Tibial artery (tissue), 4 donors: ENCODE measurements at regions not wholly inside any gene's neighbourhood (a gene's known extent, or its start where the extent isn't known, plus 50 kb on each side); places are given as distances from the start of the nearest gene placed in this dataset.
A peak's percentile ranks its signal among the peaks of the same experiment; 100 is the strongest.

Source experiments
- DNase-seq, 2 donors: peaks; one replicate each; pipeline ENCODE4 v3.0.0-alpha.2; 2019
- H3K27ac ChIP-seq, 2 donors: fragments of 200-600 bp; sonication (generic) in 1 of 2; 1 replicate in 1 of 2; 2 replicates in 1 of 2; pipeline ENCODE4 v1.5.1; 2018 to 2019; ENCODE audit warnings: mild to moderate bottlenecking in 1 of 2
- H3K27me3 ChIP-seq, 2 donors: fragments of 200-600 bp; sonication (generic) in 1 of 2; one replicate each; pipeline versions ENCODE4 v1.5.1 to v1.6.0; 2016 to 2019
- H3K36me3 ChIP-seq, 3 donors: fragments of 200-600 bp; sonication (generic) in 2 of 3; one replicate each; pipeline ENCODE4 v1.5.1; 2016 to 2019; ENCODE audit warnings: mild to moderate bottlenecking in 2 of 3
- H3K4me1 ChIP-seq, 4 donors: fragments of 200-600 bp; sonication (generic) in 2 of 4; 1 replicate in 3 of 4; 2 replicates in 1 of 4; pipeline ENCODE4 v1.5.1; 2016 to 2019
- H3K4me3 ChIP-seq, 2 donors: fragments of 200-600 bp; sonication (generic) in 1 of 2; 1 replicate in 1 of 2; 2 replicates in 1 of 2; pipeline ENCODE4 v1.5.1; 2018 to 2019; ENCODE audit warnings: mild to moderate bottlenecking in 2 of 2
- H3K9me3 ChIP-seq, 3 donors: fragments of 200-600 bp; sonication (generic) in 1 of 3; one replicate each; pipeline ENCODE4 v1.5.1; 2016 to 2019
- CTCF ChIP-seq, 2 experiments: fragments of 200-600 bp in 1 of 2; fragments of 450-650 bp in 1 of 2; IDR thresholded peaks; one replicate each; pipeline ENCODE4 v1.5.1; 2017 to 2019; ENCODE audit warnings: antibody characterized with exemption in 2 of 2, mild to moderate bottlenecking in 1 of 2, moderate library complexity in 1 of 2
- intact Hi-C: fragments of 100-400 bp; cut with DNase I; formaldehyde crosslinking; loops from one replicate; pipeline ENCODE4 v1.15.0; 2023; ENCODE audit warnings: low total_unique reads

- intact Hi-C loops: loop anchor here (5.0 to 10.0 kb wide), 3 partner anchors 192 to 399 kb away; partner anchors contain the start of gene MBNL1
- no peaks in the 10 kb centered on the region for H3K9me3 ChIP-seq
- peaks cover 0 to 46% (median 5%) of the 10 kb centered on the region in 4 donors for H3K4me1 ChIP-seq
- H3K27ac ChIP-seq: peak overlapping the region; percentile 38 to 48
- peak; percentile 7 to 22 for TF ChIP-seq CTCF (IDR thresholded peaks at IDR 0.05)
- H3K36me3 ChIP-seq: no peaks in the 10 kb centered on the region
- no peaks in the 10 kb centered on the region for H3K27me3 ChIP-seq
- DNase-seq: no peak
- H3K4me3 ChIP-seq: peak overlapping the region in 1 of 2 donors; percentile 7
These were observed 195.5 kb upstream of the MBNL1 start for GRCh38 chr3:152073267-152073666.

GRCh38 chr3:152076148-152076547, 192.6 kb upstream of the MBNL1 start:
- Histone ChIP-seq H3K36me3 (no peaks in the 10 kb centered on the region), H3K4me1 (peaks cover 0 to 70% (median 9%) of the 10 kb centered on the region in 4 donors), H3K27ac (peak overlapping the region; percentile 46 to 58), H3K4me3 (no peak overlapping the region), H3K27me3 (no peaks in the 10 kb centered on the region), H3K9me3 (no peaks in the 10 kb centered on the region)
- TF ChIP-seq CTCF (IDR thresholded peaks at IDR 0.05): no peak
- intact Hi-C loops: loop anchor here (10.0 kb wide), 2 partner anchors 189 to 369 kb away; partner anchors contain the start of gene MBNL1
- DNase-seq: no peak

- peak overlapping the region; percentile 23 to 46 for H3K27ac ChIP-seq
These were observed 188.7 kb upstream of the MBNL1 start for GRCh38 chr3:152079980-152080379.

GRCh38 chr3:152083135-152083534, 185.6 kb upstream of the MBNL1 start:
- no peaks in the 10 kb centered on the region for H3K36me3 ChIP-seq
- H3K4me3 ChIP-seq: no peak overlapping the region
- TF ChIP-seq CTCF (IDR thresholded peaks at IDR 0.05): no peak
- no peak for DNase-seq
- no peaks in the 10 kb centered on the region for H3K9me3 ChIP-seq
- no peaks in the 10 kb centered on the region for H3K27me3 ChIP-seq
- H3K4me1 ChIP-seq: peaks cover 0 to 58% (median 11%) of the 10 kb centered on the region in 4 donors
- intact Hi-C loops: no loop called here
- H3K27ac ChIP-seq: peak overlapping the region in 1 of 2 donors; percentile 73

More at GRCh38 chr3:152079980-152080379, 188.7 kb upstream of the MBNL1 start:
- peaks cover 0 to 60% (median 7%) of the 10 kb centered on the region in 4 donors for H3K4me1 ChIP-seq
- no peak for TF ChIP-seq CTCF (IDR thresholded peaks at IDR 0.05)
- H3K4me3 ChIP-seq: no peak overlapping the region
- no peaks in the 10 kb centered on the region for H3K27me3 ChIP-seq
- no peak for DNase-seq
- intact Hi-C loops: loop anchor here (10.0 kb wide), 2 partner anchors 185 to 365 kb away; partner anchors contain the start of gene MBNL1
- H3K9me3 ChIP-seq: no peaks in the 10 kb centered on the region
- H3K36me3 ChIP-seq: no peaks in the 10 kb centered on the region

GRCh38 chr3:152084441-152085158, 184.1 kb upstream of the MBNL1 start:
- no peaks in the 10 kb centered on the region for H3K36me3 ChIP-seq
- DNase-seq: no peak
- H3K4me3 ChIP-seq: no peak overlapping the region
- peaks cover 0 to 61% (median 10%) of the 10 kb centered on the region in 4 donors for H3K4me1 ChIP-seq
- TF ChIP-seq CTCF (IDR thresholded peaks at IDR 0.05): no peak
- intact Hi-C loops: no loop called here
- H3K9me3 ChIP-seq: no peaks in the 10 kb centered on the region
- no peaks in the 10 kb centered on the region for H3K27me3 ChIP-seq
- peak overlapping the region; percentile 4 to 73 for H3K27ac ChIP-seq
